ENCODE measurements at regions not wholly inside any gene's neighbourhood (a gene's known extent, or its start where the extent isn't known, plus 50 kb on each side); places are given as distances from the start of the nearest gene placed in this dataset.
"Not testable (repeated sequence)": the region's sequence is repeated elsewhere in the genome, so short reads cannot be mapped to it uniquely, and the experiment has no call there.

DNA sequence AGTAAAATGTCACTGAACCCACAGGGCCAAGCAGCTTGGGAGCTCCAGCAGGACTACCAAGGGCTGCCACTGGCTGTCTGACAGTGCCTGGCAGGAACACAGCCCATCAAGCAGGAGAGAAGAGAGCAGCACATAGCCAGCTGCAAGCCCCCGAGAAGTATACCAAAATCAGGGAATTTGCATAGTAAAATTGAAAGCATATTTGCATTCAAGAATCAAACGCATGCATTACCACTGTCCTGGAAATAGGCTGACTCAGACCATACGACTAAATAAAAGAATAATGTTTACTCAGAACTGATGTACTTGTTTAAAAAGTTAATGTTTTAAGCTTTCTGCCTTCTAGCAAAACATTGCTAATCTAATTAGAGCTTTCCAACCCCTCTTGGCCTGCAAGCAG lies 298.1 kb downstream of the TFAP2B start:
- H3K9me3 Mint-ChIP-seq, result peaks cover 0 to 4% (median 0%) of the 10 kb centered on the region in 7 donors
- peak overlapping the region in 1 of 6 donors; percentile 6 for H3K27ac Mint-ChIP-seq
- H3K4me3 Mint-ChIP-seq, result no peak overlapping the region
- no peak for ATAC-seq (ENCODE audit: low read depth in 2 of 2)
- H3K36me3 Mint-ChIP-seq, result no peaks in the 10 kb centered on the region
- no peaks in the 10 kb centered on the region for H3K4me1 Mint-ChIP-seq
- no peak for DNase-seq
- peaks cover 0 to 8% (median 0%) of the 10 kb centered on the region in 3 donors for H3K27me3 Mint-ChIP-seq

DNA sequence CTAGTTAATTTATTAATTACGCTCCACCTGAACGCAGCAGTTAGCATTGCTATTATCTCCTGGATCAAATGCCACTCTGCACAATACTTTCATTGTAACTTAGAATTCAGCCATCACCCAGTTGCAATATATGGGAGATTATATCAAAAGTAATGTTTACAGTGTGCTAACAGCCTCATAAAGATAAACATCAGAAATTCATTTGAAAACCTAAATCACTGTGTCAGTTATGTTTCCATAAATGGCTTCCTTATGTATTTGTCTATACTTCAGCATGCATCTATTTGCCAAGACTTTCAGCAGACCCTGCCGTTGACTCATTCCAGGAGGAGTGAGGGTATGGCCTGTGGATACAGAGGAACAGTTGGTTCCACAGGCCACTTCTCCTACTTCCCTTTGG lies 300.1 kb downstream of the TFAP2B start:
- Mint-ChIP-seq H3K4me3 (no peak overlapping the region), H3K4me1 (no peaks in the 10 kb centered on the region), H3K9me3 (peaks cover 0 to 9% (median 1%) of the 10 kb centered on the region in 7 donors), H3K27me3 (peaks cover 0 to 8% (median 0%) of the 10 kb centered on the region in 3 donors), H3K27ac (no peak overlapping the region), H3K36me3 (no peaks in the 10 kb centered on the region)
- DNase-seq (no peak), ATAC-seq (ENCODE audit: low read depth in 2 of 2) (no peak)

GRCh38 chr6:51120016-51120415 lies 301.3 kb downstream of the TFAP2B start:
- ATAC-seq (ENCODE audit: low read depth in 2 of 2), result no peak
- peaks cover 0 to 9% (median 1%) of the 10 kb centered on the region in 7 donors for H3K9me3 Mint-ChIP-seq
- H3K4me3 Mint-ChIP-seq, result no peak overlapping the region
- no peak for DNase-seq
- H3K27ac Mint-ChIP-seq, result no peak overlapping the region
- H3K27me3 Mint-ChIP-seq, result peaks cover 0 to 8% (median 0%) of the 10 kb centered on the region in 3 donors
- no peaks in the 10 kb centered on the region for H3K36me3 Mint-ChIP-seq
- no peaks in the 10 kb centered on the region for H3K4me1 Mint-ChIP-seq

GRCh38 chr6:51121380-51121976 lies 302.8 kb downstream of the TFAP2B start:
- H3K36me3 Mint-ChIP-seq; H3K9me3 Mint-ChIP-seq; DNase-seq; H3K4me3 Mint-ChIP-seq; H3K27me3 Mint-ChIP-seq; H3K27ac Mint-ChIP-seq; H3K4me1 Mint-ChIP-seq; ATAC-seq (ENCODE audit: low read depth in 2 of 2): not testable (repeated sequence)

- DNase-seq, result no peak
- H3K4me1 Mint-ChIP-seq, result no peaks in the 10 kb centered on the region
- ATAC-seq (ENCODE audit: low read depth in 2 of 2), result no peak
- no peaks in the 10 kb centered on the region for H3K36me3 Mint-ChIP-seq
- H3K9me3 Mint-ChIP-seq, result peaks cover 4 to 19% (median 9%) of the 10 kb centered on the region in 7 donors
- H3K4me3 Mint-ChIP-seq, result no peak overlapping the region
- H3K27ac Mint-ChIP-seq, result no peak overlapping the region
- H3K27me3 Mint-ChIP-seq, result no peaks in the 10 kb centered on the region
These were observed 310.4 kb downstream of the TFAP2B start for GRCh38 chr6:51129043-51129442.

GRCh38 chr6:51137777-51138176 lies 319.1 kb downstream of the TFAP2B start:
- Mint-ChIP-seq H3K4me3 (no peak overlapping the region), H3K4me1 (no peaks in the 10 kb centered on the region), H3K27me3 (no peaks in the 10 kb centered on the region), H3K27ac (no peak overlapping the region), H3K9me3 (peaks cover 3 to 16% (median 7%) of the 10 kb centered on the region in 7 donors), H3K36me3 (no peaks in the 10 kb centered on the region)
- DNase-seq (no peak), ATAC-seq (ENCODE audit: low read depth in 2 of 2) (no peak)

GRCh38 chr6:51139950-51140385 lies 321.3 kb downstream of the TFAP2B start:
- H3K27ac Mint-ChIP-seq, result no peak overlapping the region

DNA sequence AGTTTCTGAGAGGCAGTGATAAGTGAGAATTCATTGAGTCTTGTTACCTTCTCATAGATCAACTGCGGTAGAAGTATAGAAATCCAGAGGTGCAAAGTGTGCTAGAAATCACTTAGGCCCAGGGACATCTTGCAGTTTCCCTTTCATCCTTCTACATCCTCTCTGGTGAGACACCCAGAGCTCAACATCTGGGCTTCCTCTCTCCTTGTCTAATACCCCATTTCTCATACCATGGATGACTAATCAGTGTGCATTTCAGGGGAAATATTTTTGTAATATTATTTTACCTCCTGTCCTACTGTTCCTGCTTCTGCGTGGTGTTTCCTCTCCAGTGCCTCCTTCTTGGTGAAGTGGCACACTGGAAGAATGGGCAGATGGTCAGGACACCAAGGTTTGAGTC lies 322.4 kb downstream of the TFAP2B start:
- Mint-ChIP-seq H3K4me1 (no peaks in the 10 kb centered on the region), H3K27ac (no peak overlapping the region), H3K9me3 (peaks cover 0 to 10% (median 4%) of the 10 kb centered on the region in 7 donors), H3K27me3 (no peaks in the 10 kb centered on the region), H3K4me3 (no peak overlapping the region), H3K36me3 (no peaks in the 10 kb centered on the region)
- DNase-seq (no peak), ATAC-seq (ENCODE audit: low read depth in 2 of 2) (no peak)

More at GRCh38 chr6:51139950-51140385, 321.3 kb downstream of the TFAP2B start:
- Mint-ChIP-seq H3K36me3 (no peaks in the 10 kb centered on the region), H3K4me3 (no peak overlapping the region), H3K9me3 (peaks cover 3 to 10% (median 5%) of the 10 kb centered on the region in 7 donors), H3K27me3 (no peaks in the 10 kb centered on the region), H3K4me1 (no peaks in the 10 kb centered on the region)
- DNase-seq, result no peak
- no peak for ATAC-seq (ENCODE audit: low read depth in 2 of 2)

DNA sequence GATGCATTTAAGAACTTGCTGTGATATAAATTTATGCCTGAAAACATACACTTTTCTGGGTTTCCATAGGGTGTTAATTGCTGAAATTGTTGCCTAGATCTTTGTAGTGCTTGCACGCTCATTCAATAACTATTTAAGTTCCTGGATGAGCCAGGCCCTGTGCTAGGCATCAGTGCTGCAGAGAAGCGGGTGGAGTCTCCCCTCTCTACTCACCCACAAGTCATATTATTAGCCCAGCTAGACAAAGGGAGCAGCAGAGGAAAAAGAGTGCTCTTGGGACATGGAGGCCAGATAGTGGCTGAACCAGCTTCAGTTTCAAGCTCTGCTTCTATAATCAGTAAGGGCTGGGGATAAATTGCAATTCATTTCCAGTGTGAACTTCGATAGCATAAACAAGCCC lies 329.1 kb downstream of the TFAP2B start:
- Mint-ChIP-seq H3K9me3 (peaks cover 0 to 10% (median 3%) of the 10 kb centered on the region in 7 donors), H3K27ac (no peak overlapping the region), H3K4me1 (no peaks in the 10 kb centered on the region), H3K4me3 (no peak overlapping the region), H3K36me3 (no peaks in the 10 kb centered on the region), H3K27me3 (no peaks in the 10 kb centered on the region)
- no peak for DNase-seq
- no peak for ATAC-seq (ENCODE audit: low read depth in 2 of 2)

- ATAC-seq (ENCODE audit: low read depth in 2 of 2), result no peak
- H3K36me3 Mint-ChIP-seq, result no peaks in the 10 kb centered on the region
- H3K27ac Mint-ChIP-seq, result peak overlapping the region in 2 of 6 donors; percentile 21 to 44
These were observed 333.9 kb downstream of the TFAP2B start for GRCh38 chr6:51152594-51152993.

DNA sequence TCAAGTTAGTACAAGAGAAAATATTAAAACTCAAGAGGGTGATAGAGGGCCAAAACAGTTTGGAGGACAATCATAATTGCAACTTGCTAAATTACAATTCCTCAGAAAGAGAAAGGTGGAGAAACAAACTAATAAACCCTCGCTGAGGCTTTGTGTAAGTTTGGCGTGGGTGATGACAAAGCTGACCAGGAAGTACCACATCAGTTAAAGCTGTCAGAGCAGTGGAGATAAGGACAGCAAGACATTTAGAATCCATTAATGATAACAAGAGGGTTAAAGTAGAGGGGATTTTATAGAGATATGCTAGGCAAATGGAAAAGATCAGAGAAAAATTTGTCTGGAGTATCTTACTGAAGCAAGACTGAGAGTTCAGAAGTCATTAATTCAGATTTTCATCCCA lies 334.4 kb downstream of the TFAP2B start:
- no peak for ATAC-seq (ENCODE audit: low read depth in 2 of 2)

More at GRCh38 chr6:51152594-51152993, 333.9 kb downstream of the TFAP2B start:
- H3K4me1 Mint-ChIP-seq, result no peaks in the 10 kb centered on the region
- no peaks in the 10 kb centered on the region for H3K27me3 Mint-ChIP-seq
- H3K9me3 Mint-ChIP-seq, result peaks cover 0 to 6% (median 2%) of the 10 kb centered on the region in 7 donors
- no peak for DNase-seq
- peak overlapping the region in 1 of 8 donors; percentile 16 for H3K4me3 Mint-ChIP-seq

GRCh38 chr6:51154925-51155324 lies 336.3 kb downstream of the TFAP2B start:
- DNase-seq; ATAC-seq (ENCODE audit: low read depth in 2 of 2); H3K4me3 Mint-ChIP-seq; H3K36me3 Mint-ChIP-seq; H3K9me3 Mint-ChIP-seq; H3K27me3 Mint-ChIP-seq; H3K4me1 Mint-ChIP-seq; H3K27ac Mint-ChIP-seq: not testable (repeated sequence)

More for the DNA sequence above, 334.4 kb downstream of the TFAP2B start:
- no peak overlapping the region for H3K4me3 Mint-ChIP-seq
- peaks cover 0 to 6% (median 2%) of the 10 kb centered on the region in 7 donors for H3K9me3 Mint-ChIP-seq
- H3K36me3 Mint-ChIP-seq, result no peaks in the 10 kb centered on the region
- no peaks in the 10 kb centered on the region for H3K27me3 Mint-ChIP-seq
- no peak overlapping the region for H3K27ac Mint-ChIP-seq
- no peak for DNase-seq
- no peaks in the 10 kb centered on the region for H3K4me1 Mint-ChIP-seq

- H3K36me3 Mint-ChIP-seq; H3K4me1 Mint-ChIP-seq; H3K27me3 Mint-ChIP-seq; DNase-seq; H3K9me3 Mint-ChIP-seq; H3K27ac Mint-ChIP-seq; H3K4me3 Mint-ChIP-seq; ATAC-seq (ENCODE audit: low read depth in 2 of 2): not testable (repeated sequence)
These were observed 340.6 kb downstream of the TFAP2B start for GRCh38 chr6:51159260-51159659.

- no peak for ATAC-seq (ENCODE audit: low read depth in 2 of 2)
- Mint-ChIP-seq H3K9me3 (peaks cover 0 to 16% (median 3%) of the 10 kb centered on the region in 7 donors), H3K27me3 (no peaks in the 10 kb centered on the region), H3K4me3 (no peak overlapping the region), H3K4me1 (no peaks in the 10 kb centered on the region), H3K36me3 (no peaks in the 10 kb centered on the region), H3K27ac (no peak overlapping the region)
- no peak for DNase-seq
These were observed 343.1 kb downstream of the TFAP2B start for GRCh38 chr6:51161752-51162151.

All from naive B cell (primary cell).